H9 (cell line): ENCODE measurements at regions not wholly inside any gene's neighbourhood (a gene's known extent, or its start where the extent isn't known, plus 50 kb on each side); places are given as distances from the start of the nearest gene placed in this dataset.

ENCODE experiments used
- DNase-seq: peaks from one replicate; pipeline ENCODE4 v3.0.0-alpha.2; 2017
- H2AFZ ChIP-seq: one replicate; pipeline ENCODE4 v1.6.1; 2013; ENCODE audit warnings: mild to moderate bottlenecking, low read length, control low read depth, moderate library complexity
- H2AK5ac ChIP-seq: 2 replicates; pipeline ENCODE4 v1.6.1; 2013; ENCODE audit warnings: low read length, control low read depth, mixed read lengths; ENCODE audit not compliant: insufficient read length
- H2BK120ac ChIP-seq: one replicate; pipeline ENCODE4 v1.6.1; 2013; ENCODE audit warnings: low read depth, mild to moderate bottlenecking, low read length, control low read depth, inconsistent platforms; ENCODE audit not compliant: poor library complexity, severe bottlenecking
- H2BK12ac ChIP-seq: 2 replicates; pipeline ENCODE4 v1.6.1; 2013; ENCODE audit warnings: low read length, control low read depth, mixed read lengths, low read depth; ENCODE audit not compliant: insufficient read length
- H2BK15ac ChIP-seq: 2 replicates; pipeline ENCODE4 v1.6.1; 2013; ENCODE audit warnings: low read depth, low read length, control low read depth
- H2BK20ac ChIP-seq: one replicate; pipeline ENCODE4 v1.6.1; 2013; ENCODE audit warnings: low read depth, mild to moderate bottlenecking, low read length, control low read depth, inconsistent platforms; ENCODE audit not compliant: poor library complexity, severe bottlenecking
- H2BK5ac ChIP-seq: 2 replicates; pipeline ENCODE4 v1.6.1; 2013; ENCODE audit warnings: low read length, control low read depth, mixed read lengths; ENCODE audit not compliant: insufficient read length
- H3K14ac ChIP-seq: 2 replicates; pipeline ENCODE4 v1.6.1; 2013; ENCODE audit warnings: low read length, control low read depth; ENCODE audit not compliant: insufficient read depth
- H3K18ac ChIP-seq: 2 replicates; pipeline ENCODE4 v1.6.1; 2013; ENCODE audit warnings: low read depth, mild to moderate bottlenecking, mixed read lengths, low read length, control low read depth; ENCODE audit not compliant: insufficient read length
- H3K23ac ChIP-seq: 2 replicates; pipeline ENCODE4 v1.6.1; 2013; ENCODE audit warnings: low read length, control low read depth, mixed read lengths, low read depth; ENCODE audit not compliant: insufficient read length
- H3K23me2 ChIP-seq: 2 replicates; pipeline ENCODE4 v1.6.1; 2013; ENCODE audit warnings: low read depth, mild to moderate bottlenecking, mixed read lengths, low read length, control low read depth; ENCODE audit not compliant: insufficient read length, poor library complexity, severe bottlenecking
- H3K27ac ChIP-seq: 2 replicates; pipeline ENCODE4 v1.5.1; 2013; ENCODE audit warnings: low read length, control low read depth, mixed read lengths, low read depth; ENCODE audit not compliant: insufficient read length
- H3K27me3 ChIP-seq: 2 replicates; pipeline ENCODE4 v1.6.1; 2013; ENCODE audit warnings: low read length, control low read depth, inconsistent platforms; ENCODE audit not compliant: insufficient read depth
- H3K4ac ChIP-seq: 2 replicates; pipeline ENCODE4 v1.6.1; 2013; ENCODE audit warnings: low read depth, mild to moderate bottlenecking, control low read depth, inconsistent platforms, low read length, moderate library complexity
- H3K4me1 ChIP-seq: 2 replicates; pipeline ENCODE4 v1.6.1; 2013; ENCODE audit warnings: low read length, control low read depth, inconsistent platforms; ENCODE audit not compliant: insufficient read depth
- H3K4me2 ChIP-seq: 2 replicates; pipeline ENCODE4 v1.6.1; 2013; ENCODE audit warnings: low read length, control low read depth, mixed read lengths; ENCODE audit not compliant: insufficient read length, insufficient read depth
- H3K56ac ChIP-seq: 2 replicates; pipeline ENCODE4 v1.6.1; 2013; ENCODE audit warnings: low read depth, mild to moderate bottlenecking, mixed read lengths, low read length, control low read depth; ENCODE audit not compliant: insufficient read length
- H3K79me1 ChIP-seq: 2 replicates; pipeline ENCODE4 v1.6.1; 2013; ENCODE audit warnings: low read depth, mild to moderate bottlenecking, moderate library complexity, low read length, control low read depth, inconsistent platforms; ENCODE audit not compliant: insufficient read depth, poor library complexity, severe bottlenecking
- H3K79me2 ChIP-seq: 2 replicates; pipeline ENCODE4 v1.6.1; 2013; ENCODE audit warnings: low read length, control low read depth, inconsistent platforms; ENCODE audit not compliant: insufficient read depth
- H3K9ac ChIP-seq: 2 replicates; pipeline ENCODE4 v1.6.1; 2013; ENCODE audit warnings: low read length, control low read depth, mixed read lengths; ENCODE audit not compliant: insufficient read length; ENCODE audit errors: extremely low read depth
- H3K9me3 ChIP-seq: one replicate; pipeline ENCODE4 v1.6.1; 2013; ENCODE audit warnings: low read depth, low read length, inconsistent platforms; ENCODE audit not compliant: control insufficient read depth
- H3T11ph ChIP-seq: one replicate; pipeline ENCODE4 v1.6.1; 2013; ENCODE audit warnings: mild to moderate bottlenecking, low read length, control low read depth, inconsistent platforms
- H4K20me1 ChIP-seq: one replicate; pipeline ENCODE4 v1.6.1; 2013; ENCODE audit not compliant: control insufficient read depth, insufficient read length, insufficient read depth
- H4K5ac ChIP-seq: 2 replicates; pipeline ENCODE4 v1.6.1; 2013; ENCODE audit warnings: low read depth, mild to moderate bottlenecking, mixed read lengths, low read length, control low read depth; ENCODE audit not compliant: insufficient read length
- H4K8ac ChIP-seq: replicated peaks from 2 replicates; pipeline ENCODE4 v1.6.1; 2013; ENCODE audit warnings: low read length, control low read depth, mixed read lengths, low read depth; ENCODE audit not compliant: insufficient read length
- H4K91ac ChIP-seq: 2 replicates; pipeline ENCODE4 v1.6.1; 2013; ENCODE audit warnings: low read depth, mild to moderate bottlenecking, moderate library complexity, mixed read lengths, low read length, control low read depth; ENCODE audit not compliant: insufficient read length
- H3K27ac Mint-ChIP-seq, 3 experiments: 2 replicates in 2 of 3; 3 replicates in 1 of 3; pipeline ENCODE4 v1.8.0; 2020 to 2021; ENCODE audit warnings: mixed read lengths in 3 of 3, mild to moderate bottlenecking in 1 of 3, moderate library complexity in 1 of 3
- H3K27me3 Mint-ChIP-seq: 2 replicates; pipeline ENCODE4 v1.8.0; 2021; ENCODE audit warnings: low read depth, mild to moderate bottlenecking, moderate library complexity, mixed read lengths
- H3K36me3 Mint-ChIP-seq, 3 experiments: 2 replicates in 2 of 3; 3 replicates in 1 of 3; pipeline ENCODE4 v1.8.0; 2020 to 2021; ENCODE audit warnings: low read depth in 3 of 3, mixed read lengths in 3 of 3; ENCODE audit not compliant: insufficient read depth in 1 of 3
- H3K4me1 Mint-ChIP-seq, 2 experiments: 2 replicates each; pipeline ENCODE4 v1.8.0; 2020; ENCODE audit warnings: mixed read lengths in 2 of 2
- H3K4me3 Mint-ChIP-seq, 2 experiments: 2 replicates in 1 of 2; 3 replicates in 1 of 2; pipeline ENCODE4 v1.8.0; 2020 to 2021; ENCODE audit warnings: mild to moderate bottlenecking in 2 of 2, mixed read lengths in 2 of 2, moderate library complexity in 1 of 2
- H3K9me3 Mint-ChIP-seq, 2 experiments: 2 replicates in 1 of 2; 3 replicates in 1 of 2; pipeline ENCODE4 v1.8.0; 2020; ENCODE audit warnings: mild to moderate bottlenecking in 2 of 2, mixed read lengths in 2 of 2, moderate library complexity in 1 of 2
- CTCF ChIP-seq: fragments of 200-600 bp; sonication (generic); conservative IDR thresholded peaks from 3 replicates; pipeline ENCODE4 v1.8.0; 2021; ENCODE audit warnings: antibody characterized with exemption, mild to moderate bottlenecking
- WGBS: extraction: QIAGEN DNeasy Blood & Tissue Kit; methylation state at CpG from one replicate; pipeline ENCODE4 v1.1.7; 2013; ENCODE audit warnings: missing lambda C conversion rate, low lambda C conversion rate, mixed read lengths; ENCODE audit not compliant: insufficient read length; ENCODE audit errors: extremely low coverage; 5-methylcytosine and 5-hydroxymethylcytosine counted together

GRCh38 chr3:167102071-167102470 is 278.0 kb downstream of the ZBBX start:
- Histone ChIP-seq H3K27ac (no peak overlapping the region), H3K79me2 (no peaks in the 10 kb centered on the region), H2BK15ac (no peak overlapping the region), H3K23me2 (no peaks in the 10 kb centered on the region), H3K27me3 (no peaks in the 10 kb centered on the region), H2BK20ac (no peak overlapping the region), H2BK12ac (no peak overlapping the region), H3K9me3 (no peaks in the 10 kb centered on the region), H4K5ac (no peak overlapping the region), H2AK5ac (no peak overlapping the region), H4K8ac (no peak overlapping the region), H2BK5ac (no peak overlapping the region), H2AFZ (no peak overlapping the region), H3K23ac (no peak overlapping the region), H3K9ac (no peak overlapping the region), H2BK120ac (no peak overlapping the region), H3K18ac (no peak overlapping the region), H4K20me1 (no peaks in the 10 kb centered on the region), H4K91ac (no peak overlapping the region), H3T11ph (no peak overlapping the region), H3K14ac (no peak overlapping the region), H3K56ac (no peak overlapping the region), H3K4ac (no peak overlapping the region), H3K4me1 (no peaks in the 10 kb centered on the region), H3K4me2 (no peak overlapping the region), H3K79me1 (no peaks in the 10 kb centered on the region)
- peak; percentile 81 for TF ChIP-seq CTCF
- Mint-ChIP-seq H3K36me3 (no peaks in the 10 kb centered on the region), H3K27me3 (no peaks in the 10 kb centered on the region), H3K4me3 (no peak overlapping the region), H3K9me3 (no peaks in the 10 kb centered on the region), H3K4me1 (no peaks in the 10 kb centered on the region), H3K27ac (no peak overlapping the region)
- WGBS: no CpG with 5 or more reads among the region's 1 CpG
- DNase-seq: peak; percentile 54
